ENCODE measurements at regions not wholly inside any gene's neighbourhood (a gene's known extent, or its start where the extent isn't known, plus 50 kb on each side); places are given as distances from the start of the nearest gene placed in this dataset.

- TF ChIP-seq ZNF592 (IDR thresholded peaks at IDR 0.05) (no peak), CBX3 (IDR thresholded peaks at IDR 0.05; ENCODE audit: borderline replicate concordance, low read depth) (no peak), RAD21 (IDR thresholded peaks at IDR 0.05; ENCODE audit: insufficient read depth, low read depth, low read length) (peak; percentile 41), SUZ12 (IDR thresholded peaks at IDR 0.05; ENCODE audit: unreplicated experiment) (no peak), ZNF217 (IDR thresholded peaks at IDR 0.05) (no peak), STAT1 (conservative IDR thresholded peaks at IDR 0.05) (no peak), NBN (IDR thresholded peaks at IDR 0.05) (no peak), POLR2AphosphoS2 (IDR thresholded peaks at IDR 0.05; ENCODE audit: low read depth, low read length) (no peak)
Observed at GRCh38 chr12:127025545-127025944, 1241.4 kb upstream of the TMEM132C start (continued).

GRCh38 chr12:127035011-127035879 is 1231.7 kb upstream of the TMEM132C start:
- TF ChIP-seq SMARCA5 (IDR thresholded peaks at IDR 0.05), result no peak
- no peak for TF ChIP-seq MYC (IDR thresholded peaks at IDR 0.05; ENCODE audit: insufficient read depth, insufficient read length, insufficient replicate concordance, low read length, severe bottlenecking)
- Histone ChIP-seq H3K27ac (ENCODE audit: control insufficient read depth, insufficient read depth) (no peak overlapping the region), H3K4me2 (ENCODE audit: control insufficient read depth, insufficient read depth) (no peak overlapping the region), H3K4me3 (no peak overlapping the region), H3K27me3 (replicated peaks in 1 of 2; ENCODE audit: control insufficient read depth in 2 of 2, insufficient read depth in 2 of 2, low read length in 1 of 2) (no peaks in the 10 kb centered on the region), H2AFZ (ENCODE audit: control insufficient read depth, low read depth, low read length) (no peak overlapping the region), H3K9ac (ENCODE audit: control insufficient read depth, insufficient read depth, low read length) (no peak overlapping the region), H3K36me3 (ENCODE audit: control insufficient read depth in 2 of 2, insufficient read depth in 2 of 2, low read length in 1 of 2) (no peaks in the 10 kb centered on the region), H3K4me1 (ENCODE audit: control insufficient read depth, insufficient read depth, low read length) (no peaks in the 10 kb centered on the region), H3K79me2 (ENCODE audit: control insufficient read depth, insufficient read depth, low read length) (no peaks in the 10 kb centered on the region), H3K9me3 (replicated peaks; ENCODE audit: control insufficient read depth, insufficient read depth, low read length) (no peaks in the 10 kb centered on the region; the same call in 1 of the 3 replicates), H4K20me1 (ENCODE audit: control insufficient read depth, insufficient read depth) (no peaks in the 10 kb centered on the region)
- in situ Hi-C loops (cut with MboI), result no loop called here
- FAIRE-seq (no peak), DNase-seq (ENCODE audit: low read depth, low spot score) (no peak), ATAC-seq (no peak)
- CTCF ChIA-PET, result no interaction called here
- intact Hi-C loops (cut with micrococcal nuclease; ENCODE audit: unreplicated experiment), result no loop called here
- SMC1A ChIA-PET (ENCODE audit: uncharacterized antibody, unreplicated experiment), result interaction anchor here (0.6 kb wide), 1 partner anchor 182 kb away, joined by 3 read pairs; no protein-coding TSS in a partner anchor
- WGBS (ENCODE audit: insufficient coverage, insufficient replicate concordance, low lambda C conversion rate, missing lambda C conversion rate), result 53% methylated on average over 11 of the region's 11 CpGs
- RAD21 ChIA-PET (ENCODE audit: unreplicated experiment), result no interaction called here
- POLR2A ChIA-PET, result interaction anchor here (0.6 kb wide), 1 partner anchor 117 kb away, joined by 3 read pairs; no protein-coding TSS in a partner anchor
- no TSS peak for BruUV-seq (replicated peaks)
